Stomach (tissue), 4 donors: ENCODE measurements at regions not wholly inside any gene's neighbourhood (a gene's known extent, or its start where the extent isn't known, plus 50 kb on each side); places are given as distances from the start of the nearest gene placed in this dataset.

Experiments
- CTCF ChIP-seq, 7 experiments: fragments of 450-650 bp in 4 of 7; fragments of 200-600 bp in 3 of 7; sonication (generic) in 3 of 7; IDR thresholded peaks; one replicate each; pipeline ENCODE4 v1.5.1; 2016 to 2019; ENCODE audit warnings: antibody characterized with exemption in 7 of 7, control low read depth in 2 of 7, mild to moderate bottlenecking in 1 of 7
- EP300 ChIP-seq: sonication (generic); formaldehyde crosslinking; IDR thresholded peaks from one replicate; pipeline ENCODE4 v1.6.1; 2017; ENCODE audit warnings: antibody characterized with exemption
- POLR2A ChIP-seq, 4 donors: fragments of 450-650 bp; IDR thresholded peaks; one replicate each; pipeline ENCODE4 v1.6.1; 2016; ENCODE audit warnings: antibody characterized with exemption in 4 of 4, control low read depth in 2 of 4, mild to moderate bottlenecking in 1 of 4, moderate library complexity in 1 of 4
- POLR2AphosphoS5 ChIP-seq, 3 donors: sonication (generic); formaldehyde crosslinking; IDR thresholded peaks; one replicate each; pipeline ENCODE4 v1.6.1; 2016; ENCODE audit warnings: antibody characterized with exemption in 3 of 3

DNA sequence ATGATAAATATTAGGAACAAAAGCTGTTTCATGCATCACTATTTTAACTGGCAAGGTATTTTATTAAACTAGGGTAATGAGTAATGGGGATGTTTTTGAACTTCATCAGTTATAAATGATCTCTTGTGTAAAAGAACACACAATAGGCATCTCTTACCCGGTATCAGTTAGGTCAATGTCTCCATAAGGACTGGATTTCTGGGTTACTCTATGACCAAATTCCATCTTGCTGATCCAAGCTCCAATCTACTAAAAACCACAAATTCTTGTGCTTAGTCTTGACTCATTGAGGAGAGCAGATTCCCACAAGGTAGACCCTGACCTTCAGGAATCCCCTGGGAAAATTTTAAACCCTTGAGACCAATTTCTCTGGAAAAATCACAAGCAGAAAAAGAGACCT lies 1167.7 kb downstream of the XPNPEP1 start:
- TF ChIP-seq CTCF (IDR thresholded peaks at IDR 0.05) (no peak), EP300 (no peak), POLR2A (IDR thresholded peaks at IDR 0.05) (no peak), POLR2AphosphoS5 (IDR thresholded peaks at IDR 0.05) (no peak)
